Heart right ventricle (tissue), 16 donors: ENCODE measurements at regions not wholly inside any gene's neighbourhood (a gene's known extent, or its start where the extent isn't known, plus 50 kb on each side); places are given as distances from the start of the nearest gene placed in this dataset.

Experiments used
- ATAC-seq, 8 donors: fragments of 200-7000 bp; cut with Tn5 transposase; one replicate each; pipeline ENCODE4 v1.9.1; 2020; ENCODE audit warnings: mild to moderate bottlenecking in 8 of 8, moderate library complexity in 8 of 8, moderate number of reproducible peaks in 1 of 8
- DNase-seq, 2 donors: peaks; one replicate each; pipeline ENCODE4 v3.0.0-alpha.2; 2020
- H3K27ac ChIP-seq, 10 donors: fragments of 200-600 bp; sonication (generic) in 2 of 10; one replicate each; pipeline versions ENCODE4 v1.5.0 to v1.8.0; 2020 to 2022; ENCODE audit warnings: mild to moderate bottlenecking in 3 of 10
- H3K27me3 ChIP-seq, 7 donors: fragments of 200-600 bp; one replicate each; pipeline ENCODE4 v1.8.0; 2021 to 2022; ENCODE audit warnings: mild to moderate bottlenecking in 2 of 7
- H3K36me3 ChIP-seq, 9 donors: fragments of 200-600 bp; sonication (generic) in 1 of 9; one replicate each; pipeline versions ENCODE4 v1.5.0 to v1.8.0; 2020 to 2022; ENCODE audit warnings: mild to moderate bottlenecking in 2 of 9
- H3K4me1 ChIP-seq, 9 donors: fragments of 200-600 bp; sonication (generic) in 1 of 9; one replicate each; pipeline versions ENCODE4 v1.5.0 to v1.8.0; 2020 to 2022; ENCODE audit warnings: mild to moderate bottlenecking in 4 of 9
- H3K4me3 ChIP-seq, 10 donors: fragments of 200-600 bp; sonication (generic) in 2 of 10; one replicate each; pipeline versions ENCODE4 v1.5.0 to v1.8.0; 2020 to 2022; ENCODE audit warnings: mild to moderate bottlenecking in 7 of 10, moderate library complexity in 2 of 10
- H3K9me3 ChIP-seq, 11 donors: fragments of 200-600 bp in 10 of 11; sonication (generic) in 2 of 11; one replicate each; pipeline versions ENCODE4 v1.5.0 to v1.8.0; 2013 to 2022; ENCODE audit warnings: mild to moderate bottlenecking in 2 of 11, control low read depth in 1 of 11, moderate library complexity in 1 of 11
- CTCF ChIP-seq, 9 donors: fragments of 200-600 bp; sonication (generic) in 2 of 9; IDR thresholded peaks; one replicate each; pipeline versions ENCODE4 v1.5.0 to v1.8.0; 2021 to 2022; ENCODE audit warnings: antibody characterized with exemption in 9 of 9, mild to moderate bottlenecking in 5 of 9, moderate library complexity in 1 of 9
- WGBS, 2 donors: extraction: QIAGEN DNeasy Blood & Tissue Kit; methylation state at CpG; one replicate each; pipeline ENCODE4 v1.1.7; 2013; ENCODE audit warnings: inconsistent platforms in 1 of 2; 5-methylcytosine and 5-hydroxymethylcytosine counted together
- intact Hi-C, 10 donors: fragments of 100-400 bp; cut with DNase I; formaldehyde crosslinking; loops; one replicate each; pipeline versions ENCODE4 v1.11.1 to v1.14.2; 2022
- donor health status: Arrhythmogenic right ventricular cardiomyopathy.
- donor health status: ischemic (EF 13 %, LVEDD 7.1; RV severe dilation, severe dysfunction).
- donor health status: healthy with polysubstance abuse.
- donor health status: DM: no; HTN: yes; CAD: no.
- donor health status: DM: no; HTN: no; CAD: no.
- donor health status: ischemic (EF 25% LVEDD 6.9; RV normal size, moderate dysfunction).
- donor health status: ischemic (EF 25% LVEDD 5.7; RV mildly dilated, moderate dysfunction).
- donor health status: healthy.
- donor health status: DM: yes; HTN: yes; CAD: no.
- donor health status: Ischemic cardiomyopathy.
- donor health status: ischemic (EF 35%, LVEDD 5.7; RV mildly dilated, moderate dysfunction).
- donor health status: nonischemic (EF 11% LVEDD 7.7; RV severe dilation, severe dysfunction).
- donor health status: DM: yes; HTN: yes; CAD: no.
- donor health status: PGD.
- donor health status: ischemic (EF 29% LVEDD 5.4; RV normal size, mild dysfunction).
- donor health status: nonischemic (EF 23%, LVEDD 6.1; RV moderate dilation, normal function).

- ATAC-seq, result no peak
- WGBS, 2 donors, result 75 to 78% methylated on average over 3 of the region's 3 CpGs
- Histone ChIP-seq H3K36me3 (no peaks in the 10 kb centered on the region), H3K4me1 (no peaks in the 10 kb centered on the region), H3K27me3 (no peaks in the 10 kb centered on the region), H3K4me3 (no peak overlapping the region), H3K9me3 (peaks cover 0 to 21% (median 0%) of the 10 kb centered on the region in 11 donors), H3K27ac (no peak overlapping the region)
- DNase-seq, result no peak
- intact Hi-C loops, result no loop called here
- no peak for TF ChIP-seq CTCF (IDR thresholded peaks at IDR 0.05)
These were observed 232.5 kb upstream of the EEF2KMT start for GRCh38 chr16:5330058-5330457.

GRCh38 chr16:5328546-5328945 lies 231.0 kb upstream of the EEF2KMT start:
- H3K27ac ChIP-seq, result no peak overlapping the region
- WGBS, 2 donors, result 56 to 63% methylated on average over 5 of the region's 5 CpGs
- no peaks in the 10 kb centered on the region for H3K36me3 ChIP-seq
- no peaks in the 10 kb centered on the region for H3K4me1 ChIP-seq
- intact Hi-C loops, result no loop called here
- DNase-seq (no peak), ATAC-seq (no peak)
- H3K9me3 ChIP-seq, result peaks cover 0 to 21% (median 0%) of the 10 kb centered on the region in 11 donors
- TF ChIP-seq CTCF (IDR thresholded peaks at IDR 0.05), result no peak
- no peak overlapping the region for H3K4me3 ChIP-seq
- H3K27me3 ChIP-seq, result peaks cover 0 to 8% (median 0%) of the 10 kb centered on the region in 7 donors

- no peak for ATAC-seq
- Histone ChIP-seq H3K4me1 (no peaks in the 10 kb centered on the region), H3K9me3 (peaks cover 0 to 21% (median 0%) of the 10 kb centered on the region in 11 donors), H3K27ac (no peak overlapping the region), H3K4me3 (no peak overlapping the region), H3K36me3 (no peaks in the 10 kb centered on the region), H3K27me3 (peaks cover 0 to 8% (median 0%) of the 10 kb centered on the region in 7 donors)
- intact Hi-C loops, result no loop called here
- WGBS, 2 donors, result 77 to 78% methylated on average over 3 of the region's 3 CpGs
- TF ChIP-seq CTCF (IDR thresholded peaks at IDR 0.05), result no peak
- no peak for DNase-seq
These were observed 228.8 kb upstream of the EEF2KMT start for GRCh38 chr16:5326395-5326794.

GRCh38 chr16:5325932-5326331 lies 228.3 kb upstream of the EEF2KMT start:
- no peaks in the 10 kb centered on the region for H3K36me3 ChIP-seq
- TF ChIP-seq CTCF (IDR thresholded peaks at IDR 0.05), result no peak
- peaks cover 0 to 8% (median 0%) of the 10 kb centered on the region in 7 donors for H3K27me3 ChIP-seq
- ATAC-seq (no peak), DNase-seq (no peak)
- H3K27ac ChIP-seq, result no peak overlapping the region
- intact Hi-C loops, result no loop called here
- no peaks in the 10 kb centered on the region for H3K4me1 ChIP-seq
- H3K9me3 ChIP-seq, result peaks cover 0 to 19% (median 0%) of the 10 kb centered on the region in 11 donors
- H3K4me3 ChIP-seq, result no peak overlapping the region
- 62 to 69% methylated on average over 4 of the region's 4 CpGs for WGBS, 2 donors
